ENCODE measurements at regions not wholly inside any gene's neighbourhood (a gene's known extent, or its start where the extent isn't known, plus 50 kb on each side); places are given as distances from the start of the nearest gene placed in this dataset.
A peak's percentile ranks its signal among the peaks of the same experiment; 100 is the strongest.
"Not testable (repeated sequence)": the region's sequence is repeated elsewhere in the genome, so short reads cannot be mapped to it uniquely, and the experiment has no call there.

- no peak for DNase-seq (ENCODE audit: low spot score)
Observed at GRCh38 chr2:71922499-71923142, 225.0 kb downstream of the CYP26B1 start.

- no peak for DNase-seq (ENCODE audit: low spot score)
Observed at GRCh38 chr2:71922091-71922490, 225.6 kb downstream of the CYP26B1 start.

GRCh38 chr2:71920819-71921218 lies 226.8 kb downstream of the CYP26B1 start:
- not testable (repeated sequence) for DNase-seq (ENCODE audit: low spot score)

GRCh38 chr2:71919708-71920107 lies 228.0 kb downstream of the CYP26B1 start:
- no peak for DNase-seq (ENCODE audit: low spot score)

GRCh38 chr2:71910277-71910676 lies 237.4 kb downstream of the CYP26B1 start:
- DNase-seq (ENCODE audit: low spot score) = no peak

GRCh38 chr2:71908798-71909197 lies 238.9 kb downstream of the CYP26B1 start:
- no peak for DNase-seq (ENCODE audit: low spot score)

- DNase-seq (ENCODE audit: low spot score) = no peak
Observed at GRCh38 chr2:71907503-71907902, 240.2 kb downstream of the CYP26B1 start.

GRCh38 chr2:71906357-71906973 lies 241.2 kb downstream of the CYP26B1 start:
- no peak for DNase-seq (ENCODE audit: low spot score)

- no peak for DNase-seq (ENCODE audit: low spot score)
Observed at GRCh38 chr2:71905205-71905604, 242.5 kb downstream of the CYP26B1 start.

- no peak for DNase-seq (ENCODE audit: low spot score)
Observed at GRCh38 chr2:71903841-71904240, 243.8 kb downstream of the CYP26B1 start.

- peak; percentile 30 for DNase-seq (ENCODE audit: low spot score)
Observed at GRCh38 chr2:71901466-71901865, 246.2 kb downstream of the CYP26B1 start.

GRCh38 chr2:71898851-71899681 lies 248.6 kb downstream of the CYP26B1 start:
- DNase-seq (ENCODE audit: low spot score) = no peak

GRCh38 chr2:71898375-71898774 lies 249.3 kb downstream of the CYP26B1 start:
- no peak for DNase-seq (ENCODE audit: low spot score)

- DNase-seq (ENCODE audit: low spot score) = no peak
Observed at GRCh38 chr2:71897836-71898235, 249.8 kb downstream of the CYP26B1 start.

- DNase-seq (ENCODE audit: low spot score) = no peak
Observed at GRCh38 chr2:71897137-71897480, 250.6 kb downstream of the CYP26B1 start.

GRCh38 chr2:71896385-71897136 lies 251.1 kb downstream of the CYP26B1 start:
- no peak for DNase-seq (ENCODE audit: low spot score)

GRCh38 chr2:71895320-71896161 lies 252.1 kb downstream of the CYP26B1 start:
- no peak for DNase-seq (ENCODE audit: low spot score)

- DNase-seq (ENCODE audit: low spot score) = no peak
Observed at GRCh38 chr2:71894261-71894660, 253.4 kb downstream of the CYP26B1 start.

- DNase-seq (ENCODE audit: low spot score) = no peak
Observed at GRCh38 chr2:71893646-71894045, 254.0 kb downstream of the CYP26B1 start.

GRCh38 chr2:71892896-71893295 lies 254.8 kb downstream of the CYP26B1 start:
- DNase-seq (ENCODE audit: low spot score) = no peak

GRCh38 chr2:71892423-71892730 lies 255.3 kb downstream of the CYP26B1 start:
- no peak for DNase-seq (ENCODE audit: low spot score)
